Left hindlimb (tissue), 1 donor: ENCODE measurements at regions not wholly inside any gene's neighbourhood (a gene's known extent, or its start where the extent isn't known, plus 50 kb on each side); places are given as distances from the start of the nearest gene placed in this dataset.
"Not testable (repeated sequence)": the region's sequence is repeated elsewhere in the genome, so short reads cannot be mapped to it uniquely, and the experiment has no call there.

Experiments
- DNase-seq: peaks from one replicate; pipeline ENCODE4 v3.0.0-alpha.2; 2018

DNA sequence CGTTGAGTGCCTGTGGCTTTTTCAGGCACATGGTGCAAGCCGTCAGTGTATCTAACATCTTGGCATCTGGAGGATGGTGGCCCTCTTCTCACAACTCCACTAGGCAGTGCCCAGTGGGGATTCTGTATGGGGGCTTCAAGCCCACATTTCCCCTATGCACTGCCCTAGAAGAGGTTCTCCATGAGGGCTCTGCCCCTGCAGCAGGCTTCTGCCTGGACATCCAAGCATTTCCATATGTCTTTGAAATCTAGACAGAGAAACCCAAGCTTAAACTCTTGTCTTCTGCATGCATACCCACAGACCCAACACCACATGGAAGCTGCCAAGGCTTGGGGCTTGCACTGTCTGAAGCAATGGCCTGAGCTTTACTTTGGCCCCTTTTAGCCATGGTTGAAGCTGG lies 146.4 kb downstream of the ARL4A start:
- no peak for DNase-seq

DNA sequence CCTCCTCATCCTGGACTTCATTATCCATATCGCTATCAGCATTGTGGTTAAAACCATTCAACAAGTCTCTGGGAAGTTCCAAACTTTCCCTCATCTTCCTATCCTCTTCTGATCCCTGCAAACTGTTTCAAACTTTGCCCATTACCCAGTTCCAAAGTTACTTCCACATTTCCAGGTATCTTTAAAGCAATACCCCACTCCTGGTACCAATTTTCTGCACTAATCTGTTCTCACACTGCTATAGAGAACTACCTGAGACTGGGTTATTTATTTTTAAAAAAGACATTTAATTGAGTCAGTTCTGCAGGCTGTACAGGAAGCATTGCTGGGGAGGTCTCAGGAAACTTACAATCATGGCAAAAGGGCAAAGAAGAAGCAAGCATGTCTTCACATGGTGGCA lies 147.3 kb downstream of the ARL4A start:
- DNase-seq, result no peak

DNA sequence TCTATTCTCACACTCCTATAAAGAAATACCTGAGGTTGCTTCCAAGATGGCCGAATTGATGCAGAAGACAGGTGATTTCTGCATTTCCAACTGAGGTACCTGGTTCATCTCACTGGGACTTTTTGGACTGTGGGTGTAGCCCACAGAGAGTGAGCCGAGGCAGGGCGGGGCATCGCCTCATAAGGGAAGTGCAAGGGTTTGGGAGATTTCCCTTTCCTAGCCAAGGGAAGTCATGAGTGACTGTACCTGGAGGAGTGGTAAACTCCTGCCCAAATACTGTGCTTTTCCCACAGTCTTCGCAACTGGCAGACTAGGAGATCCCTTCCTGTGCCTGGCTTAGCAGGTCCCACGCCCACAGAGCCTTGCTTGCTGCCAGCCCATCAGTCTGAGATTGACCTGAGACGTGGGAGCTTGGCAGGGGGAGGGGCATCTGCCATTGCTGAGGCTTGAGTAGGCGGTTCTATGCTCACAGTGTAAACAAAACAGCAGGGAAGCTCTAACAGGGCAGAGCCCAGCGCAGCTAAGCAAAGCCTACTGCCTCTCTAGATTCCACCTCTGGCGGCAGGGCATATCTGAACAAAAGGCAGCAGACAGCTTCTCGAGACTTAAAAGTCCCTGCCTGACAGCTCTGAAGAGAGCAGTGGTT lies 152.2 kb downstream of the ARL4A start:
- no peak for DNase-seq

DNA sequence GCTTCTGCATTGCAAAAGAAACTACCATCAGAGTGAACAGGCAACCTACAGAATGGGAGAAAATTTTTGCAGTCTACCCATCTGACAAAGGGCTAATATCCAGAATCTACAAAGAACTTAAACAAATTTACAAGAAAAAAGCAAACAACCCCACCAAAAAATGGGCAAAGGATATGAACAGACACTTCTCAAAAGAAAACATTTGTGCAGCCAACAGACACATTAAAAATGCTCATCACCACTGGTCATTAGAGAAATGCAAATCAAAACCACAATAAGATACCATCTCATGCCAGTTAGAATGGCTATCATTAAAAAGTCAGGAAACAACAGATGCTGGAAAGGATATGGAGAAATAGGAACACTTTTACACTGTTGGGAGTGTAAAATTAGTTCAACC lies 157.3 kb downstream of the ARL4A start:
- DNase-seq, result not testable (repeated sequence)

DNA sequence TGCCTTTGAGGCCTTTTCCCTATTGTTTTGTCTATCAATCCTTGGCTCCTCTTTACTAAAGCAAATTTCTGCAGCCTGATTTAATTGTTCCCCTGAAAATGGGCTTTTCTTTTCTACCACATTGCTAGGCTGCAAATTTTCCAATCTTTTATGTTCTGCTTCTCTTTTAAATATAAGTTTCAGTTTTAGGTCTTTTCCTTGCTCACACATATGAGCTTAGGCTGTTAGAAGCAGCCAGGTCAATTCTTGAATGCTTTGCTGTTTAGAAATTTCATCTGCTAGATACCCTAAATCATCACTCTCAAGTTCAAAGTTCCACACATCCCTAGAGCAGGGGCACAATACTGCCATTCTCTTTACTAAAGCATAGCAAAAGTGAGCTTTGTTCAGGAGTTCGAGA lies 159.6 kb downstream of the ARL4A start:
- no peak for DNase-seq

DNA sequence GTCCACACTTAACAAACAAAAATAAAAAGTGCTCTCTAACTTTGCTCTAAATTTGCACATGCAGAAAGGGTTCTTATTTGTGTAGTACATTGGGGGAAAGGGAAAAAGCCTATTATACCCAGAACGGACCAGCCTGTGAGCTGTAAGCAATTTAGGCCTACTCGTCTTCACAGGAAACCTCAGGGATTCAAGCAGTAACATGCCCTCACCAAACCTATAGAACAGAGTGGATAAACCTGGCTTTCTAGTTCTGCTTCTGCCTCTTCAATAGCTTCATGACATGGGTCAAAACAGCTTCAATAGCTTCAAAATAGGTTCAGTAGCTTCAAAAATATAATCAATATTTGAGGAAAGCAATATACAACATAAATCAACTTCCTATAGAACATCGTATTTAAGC lies 163.7 kb downstream of the ARL4A start:
- no peak for DNase-seq

DNA sequence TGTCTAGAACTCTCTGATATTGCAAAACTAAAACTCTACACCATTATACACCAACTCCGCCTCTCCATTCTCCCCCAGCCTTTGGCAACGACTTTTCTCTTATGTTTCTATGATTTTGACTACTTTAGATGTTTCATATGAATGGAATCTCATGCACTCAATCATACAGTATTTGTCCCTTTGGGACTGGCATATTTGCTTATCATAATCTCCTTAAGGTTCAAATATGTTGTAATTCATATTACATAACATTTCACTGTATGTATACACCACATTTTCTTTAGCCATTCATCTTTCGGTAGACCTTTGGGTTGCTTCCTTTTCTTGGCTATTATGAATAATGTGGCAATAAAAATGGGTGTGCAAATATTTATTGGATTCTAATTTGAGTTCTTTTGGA lies 164.4 kb downstream of the ARL4A start:
- no peak for DNase-seq

DNA sequence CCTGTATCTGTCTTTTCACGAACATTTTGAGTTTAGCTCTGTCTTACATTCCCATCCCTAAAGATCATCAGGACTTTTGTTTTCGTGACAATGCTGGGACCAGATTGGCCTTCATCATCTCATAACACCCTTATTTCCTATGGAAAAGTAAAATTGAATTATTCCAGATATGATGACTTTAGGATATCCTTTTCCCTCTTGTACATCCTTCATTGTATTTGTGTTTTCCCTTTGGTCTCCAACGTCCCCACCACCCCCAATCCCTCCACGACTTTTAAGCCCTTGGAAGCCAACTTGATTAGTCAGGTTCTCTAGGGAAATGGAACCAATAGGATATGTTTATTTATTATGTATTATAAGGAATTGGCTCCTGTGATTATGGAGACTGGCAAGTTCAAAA lies 167.6 kb downstream of the ARL4A start:
- DNase-seq, result no peak

DNA sequence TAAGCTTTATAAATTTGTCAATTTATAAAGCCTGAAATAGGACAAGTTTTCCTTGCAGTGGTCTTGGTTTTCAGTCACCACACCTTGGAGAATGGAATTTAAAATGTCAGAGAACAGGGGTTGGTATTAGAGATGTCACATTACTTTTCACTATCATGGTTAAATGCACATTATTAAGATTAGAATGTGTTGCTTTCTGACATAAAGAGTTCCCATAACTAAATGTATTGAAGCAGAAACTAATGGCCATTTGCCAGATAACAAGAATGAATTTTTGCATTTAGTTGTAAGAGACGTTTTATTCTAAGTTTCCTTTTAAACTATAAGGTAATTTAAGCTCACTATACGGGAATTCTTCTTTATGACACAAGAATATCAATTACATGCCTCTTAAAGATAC lies 172.3 kb downstream of the ARL4A start:
- no peak for DNase-seq

DNA sequence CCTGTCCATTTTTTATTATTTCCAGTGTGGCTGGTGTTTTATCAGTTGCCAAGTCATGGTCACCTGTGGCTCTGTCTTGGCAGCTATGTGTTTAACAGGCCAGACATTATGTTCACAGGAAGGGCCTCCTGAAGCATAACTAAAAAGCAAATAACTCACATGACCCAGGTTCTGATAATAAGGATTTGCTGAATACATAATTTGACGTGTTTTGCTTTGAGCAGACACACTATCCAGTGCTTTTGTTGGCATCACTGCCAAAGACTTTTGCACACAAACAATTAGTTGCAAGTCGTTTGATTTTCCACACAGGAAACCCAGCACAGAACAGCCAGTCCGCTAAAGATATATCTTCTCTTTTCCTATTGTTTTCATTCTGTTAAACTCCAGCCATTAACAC lies 173.6 kb downstream of the ARL4A start:
- DNase-seq, result no peak

DNA sequence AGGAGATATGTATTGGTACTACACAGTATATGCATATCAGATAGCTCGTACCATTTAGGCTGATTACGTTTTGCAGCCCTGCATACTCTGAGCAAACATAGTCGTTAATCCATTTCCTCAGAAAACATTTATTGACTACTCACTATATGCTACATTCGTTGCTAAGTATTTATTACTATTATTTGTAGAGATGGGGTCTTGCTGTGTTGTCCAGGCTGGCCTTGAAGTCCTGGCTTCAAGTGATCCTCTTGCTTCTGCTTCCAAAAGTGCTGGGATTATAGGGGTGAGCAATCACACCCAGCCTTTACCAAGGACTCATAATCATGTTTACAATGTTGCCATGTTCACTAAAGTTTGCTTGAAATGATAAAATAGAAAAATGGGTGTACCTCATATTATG lies 174.7 kb downstream of the ARL4A start:
- DNase-seq, result no peak

DNA sequence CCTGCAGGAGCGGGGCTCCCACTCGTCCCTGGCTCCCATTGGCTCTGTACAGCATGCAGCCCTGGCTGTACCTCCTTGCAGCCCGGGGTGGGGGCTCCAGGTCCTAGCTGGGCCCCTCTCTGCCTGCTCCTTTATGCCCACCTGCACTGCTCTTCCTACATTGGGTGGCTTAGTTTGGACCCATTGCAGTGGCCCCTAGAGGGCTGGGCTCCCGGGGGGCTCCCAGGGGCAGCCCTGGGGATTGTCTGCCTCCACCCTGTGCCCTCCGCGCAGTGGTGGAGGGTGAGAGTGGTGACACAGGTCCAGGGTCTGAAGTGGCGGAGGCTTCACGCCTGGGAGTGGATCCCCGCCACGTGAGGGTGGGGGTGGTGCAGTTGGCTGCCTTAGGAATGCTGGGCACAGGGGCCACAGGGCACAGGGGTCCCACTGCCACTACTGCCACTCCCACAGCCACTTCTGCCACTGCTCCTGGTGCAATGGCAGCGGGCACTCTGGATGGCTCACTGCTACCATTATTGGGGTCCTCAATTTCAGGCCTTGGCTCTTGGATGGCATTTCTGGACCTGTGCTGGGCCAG lies 177.1 kb downstream of the ARL4A start:
- DNase-seq, result no peak

DNA sequence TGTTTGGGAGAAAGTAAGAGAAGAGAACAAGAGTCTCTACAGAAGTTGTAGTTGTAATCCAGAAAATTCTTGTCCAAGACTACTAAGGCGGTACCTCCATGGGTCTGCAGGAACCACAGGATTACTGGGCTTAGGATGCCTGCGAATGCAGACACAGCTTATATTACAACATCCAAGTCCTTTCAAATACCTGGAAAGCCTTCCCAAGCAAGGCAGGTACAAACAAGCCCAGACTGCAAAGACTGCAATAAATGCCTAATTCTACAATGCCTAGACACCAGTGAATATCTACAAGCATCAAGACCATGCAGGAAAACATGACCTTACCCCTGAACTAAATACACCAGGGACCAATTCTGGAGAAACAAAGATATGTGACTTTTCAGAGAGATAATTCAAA lies 178.2 kb downstream of the ARL4A start:
- no peak for DNase-seq

DNA sequence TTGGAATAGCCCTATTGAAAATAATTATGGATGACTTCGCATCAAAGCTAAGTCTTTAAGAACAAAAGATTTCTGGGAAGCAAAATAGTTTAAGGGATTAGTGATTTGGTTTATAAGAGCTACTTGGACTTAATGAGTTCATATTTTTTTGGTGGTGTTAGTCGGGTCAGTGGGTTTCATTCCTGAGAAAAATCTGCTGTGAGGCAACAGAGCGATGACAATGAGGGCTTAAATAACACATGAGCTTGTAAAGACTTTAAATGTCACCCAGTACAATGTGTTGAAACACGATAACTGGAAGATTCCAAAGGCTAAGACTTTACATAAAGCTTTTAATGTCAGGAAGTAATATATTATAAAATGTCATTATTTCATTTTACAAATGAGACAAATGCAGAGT lies 178.8 kb downstream of the ARL4A start:
- DNase-seq, result no peak

DNA sequence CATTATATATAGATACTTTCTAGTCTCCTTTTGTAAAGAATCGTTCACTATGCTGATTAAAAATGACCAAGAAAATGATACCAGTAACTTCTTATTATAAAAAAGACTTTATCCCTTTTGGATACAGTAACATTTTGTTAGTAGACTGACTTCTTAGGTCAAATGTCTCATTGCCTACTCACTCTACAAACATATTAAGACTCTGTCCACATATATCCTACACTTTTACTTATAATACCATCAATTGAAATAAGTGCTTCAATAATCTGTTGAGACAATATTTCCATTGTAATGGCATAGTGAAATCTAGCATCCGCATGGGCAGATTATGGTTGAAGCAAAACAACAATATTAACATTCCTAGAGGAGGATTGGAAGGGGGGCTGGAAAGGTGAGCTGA lies 180.6 kb downstream of the ARL4A start:
- no peak for DNase-seq

DNA sequence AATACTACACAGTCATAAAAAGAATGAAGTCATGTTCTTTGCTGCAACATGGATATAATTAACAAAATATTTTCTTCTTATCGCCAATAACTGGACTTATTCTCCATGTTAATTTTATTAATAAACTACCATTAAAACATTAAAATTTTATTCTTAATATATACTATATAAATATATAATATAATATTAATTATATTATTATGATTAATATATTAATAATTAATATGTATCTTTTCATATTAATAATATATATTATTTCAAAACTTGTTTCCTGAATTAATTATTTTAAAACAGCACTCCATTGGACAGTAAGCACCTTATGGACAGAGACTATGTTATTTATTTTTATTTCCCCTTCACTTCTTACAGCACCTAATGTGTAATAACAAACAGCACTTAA lies 182.8 kb downstream of the ARL4A start:
- no peak for DNase-seq

DNA sequence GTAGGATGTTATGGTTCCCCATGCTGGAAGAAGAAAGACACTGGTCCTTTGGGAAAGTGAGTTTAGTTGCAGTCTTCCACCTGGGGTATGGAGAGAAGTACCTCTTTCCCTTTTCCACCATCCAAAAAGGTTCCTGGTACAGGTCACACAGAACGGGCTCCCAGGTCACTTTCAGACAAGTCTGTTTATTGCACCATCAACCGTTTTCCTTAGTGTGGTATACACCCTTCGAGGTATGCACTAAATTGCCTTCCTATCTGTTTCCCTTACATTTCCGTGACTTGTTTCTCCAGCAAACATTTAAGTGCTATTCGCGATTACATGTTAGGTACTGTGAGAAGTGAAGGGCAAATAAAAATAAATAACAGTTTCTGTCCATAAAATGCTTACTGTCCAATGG lies 185.1 kb downstream of the ARL4A start:
- DNase-seq, result no peak

DNA sequence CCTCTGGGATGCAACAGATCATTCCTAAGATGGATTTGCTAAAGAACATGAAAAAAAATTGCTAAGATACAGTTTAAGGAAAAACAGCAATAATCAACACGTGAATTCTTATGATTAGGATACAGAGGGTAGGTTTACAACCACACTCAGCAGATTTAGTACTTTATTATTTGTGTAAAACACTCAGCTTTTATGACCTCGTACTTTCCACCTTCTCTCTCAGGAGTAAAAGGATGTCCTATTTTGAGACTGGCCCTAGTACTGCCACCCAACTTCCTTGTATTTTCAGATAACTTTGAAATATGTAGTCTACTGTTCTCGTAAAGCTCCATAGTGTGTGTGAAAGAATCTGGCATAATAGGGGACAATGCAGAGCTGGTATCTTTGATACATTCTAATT lies 186.1 kb downstream of the ARL4A start:
- DNase-seq, result no peak

DNA sequence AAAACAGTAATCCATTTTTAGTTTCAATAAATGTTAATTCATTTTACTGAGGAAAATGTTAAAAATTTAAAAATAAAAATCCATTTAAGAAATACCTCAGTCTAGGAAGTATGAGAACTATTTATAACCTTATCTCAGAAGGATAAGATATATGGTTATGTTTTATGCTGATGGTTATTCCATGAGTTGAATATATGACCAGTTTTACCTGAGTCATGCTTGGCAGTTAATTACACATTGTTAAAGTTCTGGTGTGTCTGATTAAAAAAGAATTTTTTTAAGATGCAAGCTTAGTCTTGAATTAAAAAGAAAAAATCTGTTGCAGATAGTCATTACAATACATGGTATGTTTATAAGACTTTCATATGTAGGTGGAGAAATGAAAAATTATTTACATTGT lies 191.7 kb downstream of the ARL4A start:
- no peak for DNase-seq

DNA sequence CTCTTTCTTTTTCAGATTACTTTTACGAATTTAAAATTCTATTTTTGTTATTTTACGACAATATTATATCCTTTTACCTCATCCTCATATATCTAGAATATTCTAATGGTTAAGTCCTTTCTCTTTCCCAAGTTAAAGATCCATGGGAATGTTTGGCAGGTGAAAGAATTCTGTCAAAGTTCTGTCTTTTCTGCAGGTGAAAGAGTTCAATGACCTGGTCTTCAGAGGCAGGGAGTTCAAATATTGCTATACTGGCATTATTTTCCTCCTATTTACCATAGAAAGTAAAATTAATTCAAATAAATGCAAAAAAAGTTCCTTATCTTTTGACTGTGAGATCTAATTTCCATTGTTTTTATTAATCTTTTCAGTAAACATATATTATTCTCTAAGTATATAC lies 194.3 kb downstream of the ARL4A start:
- no peak for DNase-seq

DNA sequence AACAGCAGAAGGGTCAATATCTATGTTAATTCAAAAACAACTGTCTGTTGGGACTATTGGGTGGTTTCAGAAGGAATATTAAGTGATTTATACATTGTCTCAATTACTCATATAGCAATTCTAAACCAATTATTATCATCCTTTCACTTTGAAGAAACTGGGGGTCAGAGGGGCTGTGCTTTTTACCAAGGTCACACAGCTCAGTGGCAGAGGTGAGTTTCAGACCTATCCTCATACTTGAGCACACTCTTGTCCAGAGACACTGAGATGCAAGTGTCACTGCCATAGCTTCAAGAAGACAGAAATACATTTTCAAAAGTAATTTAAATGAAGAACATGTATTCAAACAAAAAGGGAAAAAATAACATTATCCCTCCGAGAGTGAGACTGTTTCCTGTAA lies 195.3 kb downstream of the ARL4A start:
- no peak for DNase-seq

DNA sequence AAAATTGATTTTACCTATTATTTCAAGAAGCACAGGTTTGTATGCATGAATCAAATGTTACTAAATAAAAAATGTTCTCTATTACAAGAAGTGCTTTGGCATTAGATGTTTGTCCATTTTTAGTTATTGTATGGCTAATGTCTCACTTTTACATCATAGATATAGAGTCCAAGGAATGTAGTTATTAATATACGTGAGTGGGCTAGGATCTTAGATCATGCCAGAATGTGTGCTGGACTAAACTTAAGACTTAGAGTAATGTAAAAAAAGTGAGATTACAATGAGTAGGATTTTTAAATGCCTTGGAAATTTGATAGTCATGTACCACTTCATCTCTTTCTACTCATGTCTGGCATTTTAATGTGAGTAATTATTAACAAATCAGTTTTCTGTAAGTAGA lies 196.6 kb downstream of the ARL4A start:
- DNase-seq, result no peak

DNA sequence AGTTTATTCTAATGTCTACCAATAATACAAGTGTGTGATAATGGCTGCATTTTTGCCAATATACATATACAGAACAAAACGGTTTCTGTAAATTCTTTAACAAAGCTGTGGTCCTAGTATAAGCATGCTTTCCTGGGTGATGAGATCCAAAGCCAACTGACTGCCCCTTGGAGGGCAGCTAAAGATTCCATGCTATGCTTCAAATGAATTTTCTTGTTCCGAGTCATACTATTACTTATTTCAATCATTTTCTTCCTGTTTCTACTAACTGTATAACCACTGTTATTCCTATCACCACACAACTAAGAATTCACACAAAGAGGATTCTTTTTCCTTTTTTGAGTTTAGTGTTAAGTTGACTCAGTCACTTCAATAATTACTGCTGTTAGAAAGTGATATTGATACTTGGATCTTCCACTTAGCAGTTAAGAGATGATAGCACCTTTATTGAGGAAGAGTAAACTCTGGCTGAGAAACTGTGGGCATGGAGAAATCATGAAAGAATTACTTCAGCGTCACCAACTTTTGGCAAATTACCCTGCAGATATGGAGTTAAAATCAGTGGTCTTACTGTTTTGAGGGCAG lies 197.5 kb downstream of the ARL4A start:
- DNase-seq, result no peak

DNA sequence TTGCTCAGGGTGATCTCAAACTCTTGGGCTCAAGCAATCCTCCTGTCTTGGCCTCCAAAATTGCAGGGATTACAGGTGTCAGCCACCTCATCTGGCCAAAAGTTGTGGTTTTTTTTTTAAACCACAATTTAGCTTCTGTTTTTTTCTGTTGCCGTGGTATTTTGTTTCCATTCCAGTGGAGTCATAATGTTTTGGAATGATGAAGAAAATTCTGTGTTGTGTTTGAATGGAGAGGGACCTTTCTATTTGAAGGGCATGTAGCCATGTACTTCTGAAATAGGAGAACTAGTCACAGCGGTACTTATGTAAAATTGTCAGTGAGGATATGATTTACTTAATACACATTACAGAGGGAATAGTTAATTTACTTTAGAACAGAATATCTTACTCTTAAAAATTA lies 201.3 kb downstream of the ARL4A start:
- DNase-seq, result no peak

DNA sequence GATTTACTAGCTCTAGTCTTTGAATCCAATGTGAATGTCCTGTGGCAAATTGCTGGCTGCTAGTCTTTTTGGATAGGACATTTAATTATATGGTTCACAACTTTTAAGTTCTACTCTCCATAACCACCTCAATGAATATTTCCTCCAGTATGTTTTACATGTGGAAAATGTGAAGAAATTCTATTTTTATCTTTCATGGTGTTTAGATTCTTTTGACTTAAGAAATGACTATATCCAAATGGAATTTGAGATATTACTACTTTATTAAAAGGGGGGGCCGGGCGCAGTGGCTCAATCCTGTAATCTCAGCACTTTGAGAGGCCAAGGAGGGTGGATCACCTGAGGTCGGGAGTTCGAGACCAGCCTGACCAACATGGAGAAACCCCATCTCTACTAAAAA lies 202.0 kb downstream of the ARL4A start:
- no peak for DNase-seq
